ENCODE measurements at regions not wholly inside any gene's neighbourhood (a gene's known extent, or its start where the extent isn't known, plus 50 kb on each side); places are given as distances from the start of the nearest gene placed in this dataset.

DNA sequence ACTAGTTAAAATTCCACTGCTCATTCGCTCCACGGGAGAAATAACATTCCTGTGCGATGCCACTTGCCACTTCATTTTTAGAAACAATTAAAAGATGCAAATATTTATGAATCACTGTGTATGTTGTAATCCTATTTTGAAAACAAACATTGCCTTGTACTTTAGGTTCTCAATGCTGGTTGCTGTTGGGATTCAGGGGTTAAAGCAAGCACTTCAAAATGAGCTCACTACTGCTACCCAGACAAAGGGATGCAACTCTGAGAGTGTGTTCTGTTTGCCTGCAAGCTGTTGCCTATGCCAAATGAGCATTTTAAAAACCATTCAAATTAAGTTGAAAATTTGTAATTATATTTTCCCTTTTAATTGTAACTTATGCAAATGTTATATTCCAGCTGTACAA, 87.5 kb downstream of the RWDD3 start:
- Histone ChIP-seq H3K9me3 (ENCODE audit: insufficient read depth, low read length) (no peaks in the 10 kb centered on the region), H3K27me3 (ENCODE audit: low read length) (no peaks in the 10 kb centered on the region), H3K4me2 (ENCODE audit: low read depth, low read length, poor library complexity, severe bottlenecking) (no peak overlapping the region), H2AFZ (ENCODE audit: low read depth, low read length, severe bottlenecking) (no peak overlapping the region), H3K9me2 (replicated peaks; ENCODE audit: insufficient read depth, low read length) (no peaks in the 10 kb centered on the region), H4K20me1 (ENCODE audit: low read depth, low read length) (no peaks in the 10 kb centered on the region), H3K27ac (ENCODE audit: low read depth, low read length) (no peak overlapping the region), H3K36me3 (ENCODE audit: low read length) (no peaks in the 10 kb centered on the region), H3K79me2 (ENCODE audit: insufficient read depth, low read length) (no peaks in the 10 kb centered on the region), H3F3A (ENCODE audit: insufficient read depth) (no peaks in the 10 kb centered on the region), H3K4me3 (ENCODE audit: insufficient read depth, low read length, poor library complexity, severe bottlenecking) (no peak overlapping the region), H3K9ac (ENCODE audit: low read length) (no peak overlapping the region)
- TF ChIP-seq EZH2phosphoT487 (conservative IDR thresholded peaks at IDR 0.05; ENCODE audit: low read length), result no peak
- TF ChIP-seq, protein P1, sequence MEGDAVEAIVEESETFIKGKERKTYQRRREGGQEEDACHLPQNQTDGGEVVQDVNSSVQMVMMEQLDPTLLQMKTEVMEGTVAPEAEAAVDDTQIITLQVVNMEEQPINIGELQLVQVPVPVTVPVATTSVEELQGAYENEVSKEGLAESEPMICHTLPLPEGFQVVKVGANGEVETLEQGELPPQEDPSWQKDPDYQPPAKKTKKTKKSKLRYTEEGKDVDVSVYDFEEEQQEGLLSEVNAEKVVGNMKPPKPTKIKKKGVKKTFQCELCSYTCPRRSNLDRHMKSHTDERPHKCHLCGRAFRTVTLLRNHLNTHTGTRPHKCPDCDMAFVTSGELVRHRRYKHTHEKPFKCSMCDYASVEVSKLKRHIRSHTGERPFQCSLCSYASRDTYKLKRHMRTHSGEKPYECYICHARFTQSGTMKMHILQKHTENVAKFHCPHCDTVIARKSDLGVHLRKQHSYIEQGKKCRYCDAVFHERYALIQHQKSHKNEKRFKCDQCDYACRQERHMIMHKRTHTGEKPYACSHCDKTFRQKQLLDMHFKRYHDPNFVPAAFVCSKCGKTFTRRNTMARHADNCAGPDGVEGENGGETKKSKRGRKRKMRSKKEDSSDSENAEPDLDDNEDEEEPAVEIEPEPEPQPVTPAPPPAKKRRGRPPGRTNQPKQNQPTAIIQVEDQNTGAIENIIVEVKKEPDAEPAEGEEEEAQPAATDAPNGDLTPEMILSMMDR (IDR thresholded peaks at IDR 0.05; ENCODE audit: insufficient read depth, low read length, poor library complexity, severe bottlenecking), result no peak

DNA sequence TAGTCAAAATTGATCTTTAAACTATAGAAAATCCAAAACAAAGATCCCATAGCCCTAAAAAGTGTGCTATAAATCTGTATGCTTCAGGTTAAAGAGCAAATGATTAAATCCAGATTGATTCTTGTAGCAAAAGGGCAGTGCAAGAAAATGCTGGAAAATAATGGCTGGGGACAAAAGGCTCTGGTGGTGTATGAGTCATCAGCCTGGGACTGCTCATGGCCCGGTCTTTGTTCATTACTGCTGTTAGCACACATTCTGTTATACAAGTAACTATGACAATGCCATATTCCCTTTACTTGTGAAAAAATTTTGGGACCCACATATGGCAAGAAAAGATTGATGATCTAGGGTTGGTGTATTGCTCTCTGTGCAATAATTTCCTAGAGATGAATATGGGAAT, 89.1 kb downstream of the RWDD3 start:
- no peaks in the 10 kb centered on the region for H3K36me3 ChIP-seq (ENCODE audit: low read length)
- no peaks in the 10 kb centered on the region for H3K27me3 ChIP-seq (ENCODE audit: low read length)
- H3K9me3 ChIP-seq (ENCODE audit: insufficient read depth, low read length), result no peaks in the 10 kb centered on the region
- H3K9me2 ChIP-seq (replicated peaks; ENCODE audit: insufficient read depth, low read length), result no peaks in the 10 kb centered on the region
- no peak for TF ChIP-seq EZH2phosphoT487 (conservative IDR thresholded peaks at IDR 0.05; ENCODE audit: low read length)
- TF ChIP-seq, protein P1 (IDR thresholded peaks at IDR 0.05; ENCODE audit: insufficient read depth, low read length, poor library complexity, severe bottlenecking), result no peak
- H3K4me3 ChIP-seq (ENCODE audit: insufficient read depth, low read length, poor library complexity, severe bottlenecking), result no peak overlapping the region
- H3K79me2 ChIP-seq (ENCODE audit: insufficient read depth, low read length), result no peaks in the 10 kb centered on the region
- no peak overlapping the region for H3K4me2 ChIP-seq (ENCODE audit: low read depth, low read length, poor library complexity, severe bottlenecking)
- no peaks in the 10 kb centered on the region for H4K20me1 ChIP-seq (ENCODE audit: low read depth, low read length)
- H3K9ac ChIP-seq (ENCODE audit: low read length), result no peak overlapping the region
- no peak overlapping the region for H3K27ac ChIP-seq (ENCODE audit: low read depth, low read length)
- no peak overlapping the region for H2AFZ ChIP-seq (ENCODE audit: low read depth, low read length, severe bottlenecking)
- H3F3A ChIP-seq (ENCODE audit: insufficient read depth), result no peaks in the 10 kb centered on the region

DNA sequence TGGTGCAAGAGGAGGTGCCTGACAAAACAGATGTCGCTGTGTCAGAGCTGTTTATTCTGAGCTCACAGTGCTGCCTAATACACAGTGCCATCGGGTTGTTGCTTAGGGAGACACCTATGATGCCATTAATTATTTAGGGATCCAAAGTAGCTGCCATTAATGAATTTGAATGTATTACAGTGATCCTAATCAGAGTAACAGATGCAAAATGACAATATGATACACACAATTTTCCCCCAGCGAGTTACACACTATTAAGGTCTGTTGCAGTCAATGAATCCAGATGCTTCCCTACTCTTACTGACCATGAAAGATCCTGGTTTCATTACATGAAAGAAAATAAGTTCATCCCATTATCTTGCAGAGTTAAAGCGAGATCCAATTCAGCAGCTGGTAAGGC, 91.3 kb downstream of the RWDD3 start:
- Histone ChIP-seq H3K27me3 (ENCODE audit: low read length) (no peaks in the 10 kb centered on the region), H3K79me2 (ENCODE audit: insufficient read depth, low read length) (no peaks in the 10 kb centered on the region), H3F3A (ENCODE audit: insufficient read depth) (no peaks in the 10 kb centered on the region), H3K4me3 (ENCODE audit: insufficient read depth, low read length, poor library complexity, severe bottlenecking) (no peak overlapping the region), H3K36me3 (ENCODE audit: low read length) (no peaks in the 10 kb centered on the region), H2AFZ (ENCODE audit: low read depth, low read length, severe bottlenecking) (no peak overlapping the region), H3K4me2 (ENCODE audit: low read depth, low read length, poor library complexity, severe bottlenecking) (no peak overlapping the region), H3K27ac (ENCODE audit: low read depth, low read length) (no peak overlapping the region), H4K20me1 (ENCODE audit: low read depth, low read length) (no peaks in the 10 kb centered on the region), H3K9me3 (ENCODE audit: insufficient read depth, low read length) (no peaks in the 10 kb centered on the region), H3K9ac (ENCODE audit: low read length) (no peak overlapping the region), H3K9me2 (replicated peaks; ENCODE audit: insufficient read depth, low read length) (no peaks in the 10 kb centered on the region)
- no peak for TF ChIP-seq EZH2phosphoT487 (conservative IDR thresholded peaks at IDR 0.05; ENCODE audit: low read length)
- TF ChIP-seq, protein P1 (IDR thresholded peaks at IDR 0.05; ENCODE audit: insufficient read depth, low read length, poor library complexity, severe bottlenecking), result no peak
